IMR-90 (cell line): ENCODE measurements at regions not wholly inside any gene's neighbourhood (a gene's known extent, or its start where the extent isn't known, plus 50 kb on each side); places are given as distances from the start of the nearest gene placed in this dataset.

Experiments used
- ATAC-seq: fragments of 200-7000 bp; cut with Tn5 transposase; 2 replicates; pipeline ENCODE4 v1.9.1; 2020; ENCODE audit warnings: low read depth, mild to moderate bottlenecking, moderate library complexity
- BruUV-seq: library from RNA; stranded (reverse); fragments of 400-500 nt; replicated peaks from 2 replicates; lab custom pipeline; 2021; lab: Mats Ljungman, UMichigan
- CTCF ChIA-PET: fragments of 300-600 bp; formaldehyde crosslinking; extraction: SDS; loops from one replicate; lab custom pipeline; 2021; ENCODE audit warnings: antibody characterized with exemption; lab: Yijun Ruan, JAX
- POLR2A ChIA-PET: fragments of 300-600 bp; sonication (Branson Sonifier 250); formaldehyde crosslinking; loops from one replicate; lab custom pipeline; 2022; ENCODE audit warnings: antibody characterized with exemption; ENCODE audit not compliant: unreplicated experiment; lab: Charles Lee
- DNase-seq: peaks from one replicate; pipeline ENCODE4 v3.0.0; 2013
- H2AFZ ChIP-seq: replicated peaks from 2 replicates; pipeline ENCODE3; 2013; ENCODE audit warnings: low read length, mild to moderate bottlenecking; ENCODE audit not compliant: poor library complexity
- H2AK5ac ChIP-seq: 2 replicates; pipeline ENCODE4 v1.6.1; 2013; ENCODE audit warnings: low read depth, low read length, inconsistent platforms
- H2AK9ac ChIP-seq: replicated peaks from 2 replicates; pipeline ENCODE3; 2013; ENCODE audit warnings: mild to moderate bottlenecking, low read depth, low read length, moderate library complexity; ENCODE audit not compliant: poor library complexity
- H2BK120ac ChIP-seq: 2 replicates; pipeline ENCODE4 v1.6.1; 2013; ENCODE audit warnings: low read depth, low read length, inconsistent platforms
- H2BK15ac ChIP-seq: 3 replicates; pipeline ENCODE4 v1.6.1; 2013; ENCODE audit warnings: low read depth, low read length, inconsistent platforms
- H2BK20ac ChIP-seq: 2 replicates; pipeline ENCODE4 v1.6.1; 2013; ENCODE audit warnings: low read depth, mild to moderate bottlenecking, inconsistent platforms, low read length, moderate library complexity
- H2BK5ac ChIP-seq: 2 replicates; pipeline ENCODE4 v1.6.1; 2013; ENCODE audit warnings: mild to moderate bottlenecking, low read depth, low read length, inconsistent platforms; ENCODE audit not compliant: poor library complexity, severe bottlenecking
- H3K14ac ChIP-seq: replicated peaks from 2 replicates; pipeline ENCODE4 v1.6.1; 2013; ENCODE audit warnings: low read depth, low read length, inconsistent platforms
- H3K18ac ChIP-seq: 2 replicates; pipeline ENCODE4 v1.6.1; 2013; ENCODE audit warnings: low read depth, low read length, control low read depth
- H3K23ac ChIP-seq: 2 replicates; pipeline ENCODE4 v1.6.1; 2013; ENCODE audit warnings: low read depth, low read length, inconsistent platforms
- H3K27ac ChIP-seq: 2 replicates; pipeline ENCODE4 v1.5.1; 2013; ENCODE audit warnings: mild to moderate bottlenecking, control low read depth, low read length; ENCODE audit not compliant: insufficient read depth
- H3K27me3 ChIP-seq: 2 replicates; pipeline ENCODE4 v1.6.1; 2013; ENCODE audit warnings: low read length; ENCODE audit not compliant: control insufficient read depth, insufficient read depth
- H3K36me3 ChIP-seq: 2 replicates; pipeline ENCODE4 v1.6.1; 2013; ENCODE audit warnings: low read length, mixed read lengths; ENCODE audit not compliant: control insufficient read depth, insufficient read depth
- H3K4ac ChIP-seq: 2 replicates; pipeline ENCODE4 v1.6.1; 2013; ENCODE audit warnings: low read depth, low read length, inconsistent platforms
- H3K4me1 ChIP-seq: 2 replicates; pipeline ENCODE4 v1.6.1; 2013; ENCODE audit warnings: low read length, mixed read lengths; ENCODE audit not compliant: control insufficient read depth, insufficient read depth
- H3K4me2 ChIP-seq: 2 replicates; pipeline ENCODE4 v1.6.1; 2013; ENCODE audit warnings: low read depth, mild to moderate bottlenecking, control low read depth, low read length, moderate library complexity
- H3K4me3 ChIP-seq: 2 replicates; pipeline ENCODE4 v1.5.1; 2013; ENCODE audit warnings: low read depth, mild to moderate bottlenecking, control low read depth, low read length, moderate library complexity; ENCODE audit not compliant: insufficient read depth
- H3K56ac ChIP-seq: 2 replicates; pipeline ENCODE4 v1.6.1; 2013; ENCODE audit warnings: low read length, inconsistent platforms; ENCODE audit not compliant: insufficient read depth; ENCODE audit errors: extremely low read depth
- H3K79me1 ChIP-seq, 2 experiments: 2 replicates each; pipeline ENCODE4 v1.6.1; 2013; ENCODE audit warnings: low read length in 2 of 2, inconsistent platforms in 1 of 2, low read depth in 1 of 2
- H3K9ac ChIP-seq: 2 replicates; pipeline ENCODE4 v1.6.1; 2013; ENCODE audit warnings: low read depth, low read length, control low read depth
- H3K9me1 ChIP-seq: 2 replicates; pipeline ENCODE4 v1.6.1; 2013; ENCODE audit warnings: low read length, inconsistent platforms; ENCODE audit not compliant: insufficient read depth
- H3K9me3 ChIP-seq: 2 replicates; pipeline ENCODE4 v1.6.1; 2013; ENCODE audit warnings: low read length; ENCODE audit not compliant: control insufficient read depth, insufficient read depth
- H4K20me1 ChIP-seq: 2 replicates; pipeline ENCODE4 v1.6.1; 2013; ENCODE audit warnings: low read length, inconsistent platforms; ENCODE audit not compliant: insufficient read depth
- H4K5ac ChIP-seq: 2 replicates; pipeline ENCODE4 v1.6.1; 2013; ENCODE audit warnings: mild to moderate bottlenecking, low read depth, low read length, control low read depth
- H4K8ac ChIP-seq, 2 experiments: 2 replicates each; pipeline ENCODE4 v1.6.1; 2013; ENCODE audit warnings: low read depth in 2 of 2, low read length in 2 of 2, control low read depth in 1 of 2, inconsistent platforms in 1 of 2
- H4K91ac ChIP-seq: 2 replicates; pipeline ENCODE4 v1.6.1; 2013; ENCODE audit warnings: low read depth, low read length, inconsistent platforms; ENCODE audit not compliant: insufficient read depth
- BHLHE40 ChIP-seq: fragments of 150-350 bp; IDR thresholded peaks from 2 replicates; pipeline ENCODE4 v1.6.1; 2016; ENCODE audit warnings: mild to moderate bottlenecking, low read depth, low read length
- CHD1 ChIP-seq: IDR thresholded peaks from 2 replicates; pipeline ENCODE4 v1.6.1; 2012; ENCODE audit warnings: low read depth, low read length, improper control_type of control experiment
- FOS ChIP-seq: fragments of 150-350 bp; IDR thresholded peaks from 2 replicates; pipeline ENCODE4 v1.6.1; 2016; ENCODE audit warnings: low read depth, low read length
- MAFK ChIP-seq: IDR thresholded peaks from 2 replicates; pipeline ENCODE4 v1.6.1; 2012; ENCODE audit warnings: low read depth, low read length, improper control_type of control experiment
- NFE2L2 ChIP-seq: fragments of 150-350 bp; IDR thresholded peaks from 2 replicates; pipeline ENCODE4 v1.6.1; 2016; ENCODE audit warnings: low read depth, mild to moderate bottlenecking, low read length
- RCOR1 ChIP-seq: IDR thresholded peaks from 2 replicates; pipeline ENCODE4 v1.6.1; 2012; ENCODE audit warnings: mild to moderate bottlenecking, low read length, improper control_type of control experiment; ENCODE audit not compliant: insufficient replicate concordance
- RFX5 ChIP-seq: IDR thresholded peaks from 2 replicates; pipeline ENCODE4 v1.8.0; 2012; ENCODE audit warnings: low read depth, mild to moderate bottlenecking, low read length, moderate library complexity
- SMC3 ChIP-seq: fragments of 150-350 bp; IDR thresholded peaks from 2 replicates; pipeline ENCODE4 v1.6.1; 2016; ENCODE audit warnings: low read depth, mild to moderate bottlenecking, antibody characterized with exemption, low read length, moderate library complexity
- WGBS, 2 experiments: methylation state at CpG; one replicate each; pipeline versions ENCODE4 v1.1.5 to v1.1.7; 2013; ENCODE audit warnings: missing lambda C conversion rate in 2 of 2; ENCODE audit not compliant: insufficient read length in 1 of 2; ENCODE audit errors: extremely low coverage in 2 of 2; 5-methylcytosine and 5-hydroxymethylcytosine counted together
- dilution Hi-C: fragments of 300-500 bp; cut with HindIII; formaldehyde crosslinking; loops from one replicate; pipeline ENCODE4 v1.14.3; 2018; ENCODE audit warnings: low sequenced_read_pairs; ENCODE audit not compliant: unreplicated experiment
- in situ Hi-C: fragments of 300-500 bp; cut with MboI; formaldehyde crosslinking; loops from 3 replicates; pipeline ENCODE4 v1.14.3; 2019; ENCODE audit warnings: low sequenced_read_pairs, inconsistent platforms, mixed read lengths
- intact Hi-C: fragments of 100-400 bp; cut with micrococcal nuclease; formaldehyde crosslinking; loops from 2 replicates; pipeline ENCODE4 v1.10.0; 2022

DNA sequence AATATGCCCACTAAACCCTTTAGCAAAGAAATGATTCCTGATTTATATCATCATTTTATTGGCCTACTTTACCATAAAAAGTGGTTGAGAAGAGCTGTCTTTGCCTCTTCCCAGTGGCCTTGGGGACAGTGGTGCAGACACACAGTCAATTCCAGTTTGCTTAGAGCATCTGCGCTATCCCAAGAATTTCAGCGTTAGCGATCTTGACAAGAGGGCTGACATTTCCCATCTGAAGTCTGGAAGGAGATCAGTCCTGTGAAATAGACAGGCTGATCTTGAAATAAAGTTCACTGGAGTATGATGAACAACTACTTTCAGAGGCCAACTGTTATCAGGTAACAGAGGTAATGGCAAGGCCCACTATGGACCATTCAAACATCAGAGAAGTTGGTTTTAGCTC lies 475.3 kb upstream of the NRP1 start:
- in situ Hi-C loops = no loop called here
- dilution Hi-C loops = no loop called here

More for the DNA sequence above, 475.3 kb upstream of the NRP1 start:
- Histone ChIP-seq H3K9ac (no peak overlapping the region), H3K4ac (no peak overlapping the region), H4K20me1 (no peaks in the 10 kb centered on the region), H3K4me3 (no peak overlapping the region), H3K9me1 (no peaks in the 10 kb centered on the region), H3K36me3 (no peaks in the 10 kb centered on the region), H3K4me1 (no peaks in the 10 kb centered on the region), H2BK120ac (no peak overlapping the region), H3K27ac (no peak overlapping the region), H2BK15ac (no peak overlapping the region), H2AFZ (no peak overlapping the region), H2AK9ac (no peak overlapping the region), H2BK20ac (no peak overlapping the region), H3K14ac (no peak overlapping the region), H4K91ac (no peak overlapping the region), H3K18ac (no peak overlapping the region), H3K56ac (no peak overlapping the region), H3K9me3 (no peaks in the 10 kb centered on the region), H3K4me2 (no peak overlapping the region), H2AK5ac (no peak overlapping the region), H3K23ac (no peak overlapping the region), H3K27me3 (peaks cover 7% of the 10 kb centered on the region), H4K8ac (no peak overlapping the region), H3K79me1 (no peaks in the 10 kb centered on the region), H4K5ac (no peak overlapping the region), H2BK5ac (no peak overlapping the region)
- DNase-seq = no peak
- intact Hi-C loops = loop anchor here (10.0 kb wide), 1 partner anchor 475 kb away; the partner anchor contains the start of gene NRP1
- BruUV-seq = no TSS peak
- WGBS, 2 experiments = no CpG with 5 or more reads among the region's 3 CpGs
- ChIA-PET CTCF (no interaction called here), POLR2A (interaction anchor here (0.6 kb wide), 1 partner anchor 18 kb away, joined by 3 read pairs; no protein-coding TSS in a partner anchor)
- ATAC-seq = no peak
- TF ChIP-seq SMC3 = no peak
- no peak for TF ChIP-seq NFE2L2
- no peak for TF ChIP-seq FOS
- TF ChIP-seq BHLHE40 = no peak
- TF ChIP-seq RFX5 = no peak
- TF ChIP-seq RCOR1 = no peak
- no peak for TF ChIP-seq MAFK
- no peak for TF ChIP-seq CHD1
